Urothelium cell line (cell line): ENCODE measurements at regions not wholly inside any gene's neighbourhood (a gene's known extent, or its start where the extent isn't known, plus 50 kb on each side); places are given as distances from the start of the nearest gene placed in this dataset.
"Not testable (repeated sequence)": the region's sequence is repeated elsewhere in the genome, so short reads cannot be mapped to it uniquely, and the experiment has no call there.

Source experiments
- DNase-seq: peaks from one replicate; pipeline ENCODE4 v3.0.0; 2011; ENCODE audit warnings: low spot score, mixed read lengths
- FAIRE-seq: peaks from 2 replicates; lab custom pipeline; 2011; peaks lifted over from hg19 to GRCh38; lab: Jason Lieb, UNC

GRCh38 chrX:47776292-47777006 lies 60.3 kb upstream of the ZNF81 start:
- FAIRE-seq (no peak), DNase-seq (no peak)

- no peak for DNase-seq
- FAIRE-seq = no peak
These were observed 63.9 kb upstream of the ZNF81 start for GRCh38 chrX:47772764-47773163.

DNA sequence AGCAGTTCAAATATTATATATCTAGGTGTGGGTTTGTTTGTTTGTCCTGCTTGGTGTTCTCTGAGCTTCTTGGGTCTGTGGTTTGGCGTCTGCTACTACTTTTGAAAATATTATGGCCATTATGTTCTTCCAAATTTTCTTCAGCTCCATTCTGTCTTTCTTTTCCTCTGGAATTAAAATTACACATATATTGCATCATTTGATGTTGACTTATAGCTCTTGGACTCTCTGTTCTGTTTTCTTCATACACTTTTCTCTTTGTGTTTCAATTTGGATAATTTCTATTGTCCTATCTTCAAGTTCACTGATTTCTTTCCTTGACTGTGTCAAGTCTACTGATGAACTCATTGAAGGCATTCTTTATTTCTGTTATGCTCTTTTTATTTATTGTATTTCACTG lies 65.2 kb upstream of the ZNF81 start:
- no peak for DNase-seq
- no peak for FAIRE-seq

- FAIRE-seq, DNase-seq: not testable (repeated sequence)
These were observed 73.9 kb upstream of the ZNF81 start for GRCh38 chrX:47762826-47763225.

DNA sequence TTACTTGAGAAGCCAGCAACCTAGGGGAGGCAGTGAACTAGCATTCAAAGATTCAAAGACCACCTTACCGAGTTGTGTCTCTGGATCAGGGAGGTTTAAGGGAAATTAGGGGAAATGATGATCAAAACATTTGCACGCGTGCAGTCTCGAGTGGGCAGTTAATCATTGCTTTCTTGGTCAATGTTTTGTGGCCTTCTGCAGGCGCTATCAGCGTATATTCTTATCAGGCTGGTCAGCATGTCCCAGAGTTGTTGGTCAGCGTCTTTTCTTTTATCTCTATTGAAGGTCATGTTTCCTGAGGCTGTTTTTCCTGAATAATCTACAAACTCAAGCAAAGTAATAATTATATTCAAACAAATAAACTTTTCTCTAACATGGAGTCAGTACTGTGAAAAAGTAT lies 84.0 kb upstream of the ZNF81 start:
- no peak for DNase-seq
- no peak for FAIRE-seq

DNA sequence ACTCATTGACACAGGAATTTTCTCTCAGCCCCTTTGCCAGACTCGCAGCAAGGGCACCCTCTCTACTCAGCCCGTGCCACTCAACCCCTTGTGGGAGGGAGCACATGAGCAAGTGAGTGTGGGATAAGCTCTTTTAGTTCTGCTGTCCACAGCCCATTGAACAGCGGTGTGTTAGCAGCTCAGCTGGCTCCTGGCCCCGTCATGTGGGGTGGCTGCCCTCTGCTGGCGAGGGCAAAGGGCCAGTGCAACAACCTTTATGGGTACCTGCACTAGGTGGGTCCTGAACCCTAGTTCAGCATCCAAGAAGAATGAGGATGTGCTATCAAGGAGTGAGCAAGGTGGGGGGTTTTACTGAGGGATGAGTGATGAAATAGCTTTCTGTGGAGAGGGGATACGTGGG lies 85.0 kb upstream of the ZNF81 start:
- no peak for FAIRE-seq

DNA sequence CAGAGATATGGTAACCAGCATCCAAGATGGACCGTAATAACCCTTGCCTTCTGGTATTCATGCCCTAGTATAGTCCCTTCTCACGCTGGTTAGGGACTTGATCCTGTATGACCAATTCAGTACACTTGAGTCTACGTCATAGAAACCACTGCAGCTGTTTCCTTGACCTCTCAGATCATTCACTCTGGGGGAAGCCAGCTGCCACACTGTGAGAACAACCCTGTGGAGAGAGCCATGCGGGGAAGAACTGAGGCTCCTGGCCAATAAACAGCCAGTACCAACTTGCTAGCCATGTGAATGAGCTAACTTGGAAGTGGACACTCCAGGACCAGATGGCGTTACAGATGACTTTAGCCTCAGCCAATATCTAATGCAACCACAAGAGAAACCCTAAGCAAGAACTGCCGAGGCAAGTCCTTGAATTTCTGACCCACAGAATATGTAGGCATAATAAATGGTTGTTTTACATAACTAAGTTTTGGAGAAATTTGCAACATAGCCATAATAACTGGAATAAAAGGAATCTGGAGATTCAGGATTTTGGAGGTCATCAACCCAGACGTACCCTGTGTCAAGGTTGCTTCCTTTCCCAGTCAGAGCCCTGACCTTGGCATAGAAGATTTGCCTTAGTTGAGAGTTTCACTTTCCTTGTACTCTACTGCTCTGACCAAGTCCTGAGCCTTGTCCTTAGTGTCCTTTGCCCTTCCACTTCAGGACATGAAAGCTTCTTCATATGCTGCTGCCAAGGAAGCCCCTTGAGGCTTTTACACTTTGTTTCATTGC lies 87.3 kb upstream of the ZNF81 start:
- FAIRE-seq = no peak
- DNase-seq = no peak

More for the DNA sequence above, 85.0 kb upstream of the ZNF81 start:
- DNase-seq = peak; percentile 33

GRCh38 chrX:47748576-47748975 lies 88.1 kb upstream of the ZNF81 start:
- DNase-seq (no peak), FAIRE-seq (no peak)

DNA sequence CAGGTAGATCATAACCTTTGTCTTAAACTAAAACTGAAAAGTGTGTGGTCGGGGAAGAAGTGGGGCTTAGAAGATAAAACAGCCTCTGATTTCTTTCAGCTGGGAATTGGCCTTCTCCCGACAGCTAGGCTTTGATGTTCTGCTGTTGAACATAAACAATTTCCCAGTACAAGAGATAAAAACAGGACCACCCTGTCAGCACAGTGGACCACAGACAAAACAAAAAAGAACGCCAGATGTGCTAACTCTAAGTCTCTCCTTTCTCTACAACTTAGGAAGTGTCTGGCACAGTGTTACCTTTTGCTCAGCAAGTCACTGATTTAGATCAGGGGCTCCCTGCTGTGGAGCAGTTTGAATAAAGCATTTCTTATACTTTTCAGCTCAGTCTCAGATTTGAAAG lies 87.5 kb upstream of the UXT start:
- FAIRE-seq (no peak), DNase-seq (no peak)

DNA sequence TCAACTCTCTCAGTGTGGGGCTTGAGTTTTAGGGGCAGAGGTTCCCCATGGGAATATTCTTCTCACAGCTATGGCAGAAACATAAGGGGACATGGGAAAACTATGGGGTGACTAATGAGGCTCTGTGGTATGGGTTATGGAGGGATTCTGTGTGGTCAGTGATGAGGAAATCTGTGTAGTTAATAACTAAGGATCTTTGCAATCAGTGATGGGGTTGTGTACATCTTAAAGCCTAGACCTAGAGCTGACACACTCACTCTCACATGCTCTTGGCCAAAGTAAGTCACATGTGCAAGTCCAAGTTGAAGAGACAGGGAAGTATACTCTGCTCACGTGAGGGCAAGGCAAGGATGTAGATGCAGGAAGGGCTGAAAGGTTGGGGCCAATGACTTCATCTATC lies 86.4 kb upstream of the UXT start:
- no peak for FAIRE-seq
- DNase-seq = no peak

DNA sequence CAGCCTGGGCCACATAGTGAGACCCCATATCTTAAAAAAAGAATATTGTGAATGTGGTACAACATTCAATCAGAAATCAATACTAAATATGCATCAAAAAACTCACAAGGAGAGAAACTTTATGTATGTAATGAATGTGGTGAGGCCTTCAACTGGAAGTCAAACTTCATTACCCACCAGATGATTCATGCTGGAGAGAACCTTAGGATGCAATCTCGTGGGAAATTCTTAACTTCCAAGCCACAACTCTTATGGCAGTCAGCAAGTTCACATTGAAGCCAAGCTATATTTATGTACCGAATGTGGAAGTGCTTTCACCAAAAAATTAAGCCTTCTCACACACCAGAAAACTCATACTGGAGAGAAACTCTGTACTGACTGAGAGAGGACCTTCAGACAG lies 84.5 kb upstream of the UXT start:
- DNase-seq = no peak
- FAIRE-seq = no peak

DNA sequence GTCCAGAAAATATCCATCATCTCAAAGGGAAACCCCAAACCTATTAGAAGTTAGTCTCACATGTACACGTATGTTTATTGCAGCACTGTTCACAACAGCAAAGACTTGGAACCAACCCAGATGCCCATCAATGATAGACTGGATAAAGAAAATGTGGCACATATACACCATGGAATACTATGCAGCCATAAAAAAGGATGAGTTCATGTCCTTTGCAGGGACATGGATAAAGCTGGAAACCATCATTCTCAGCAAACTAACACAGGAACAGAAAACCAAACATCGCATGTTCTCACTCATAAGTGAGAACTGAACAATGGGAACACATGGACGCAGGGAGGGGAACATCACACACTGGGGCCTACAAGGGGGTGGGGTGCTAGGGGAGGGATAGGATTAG lies 79.9 kb upstream of the UXT start:
- not testable (repeated sequence) for DNase-seq, FAIRE-seq

DNA sequence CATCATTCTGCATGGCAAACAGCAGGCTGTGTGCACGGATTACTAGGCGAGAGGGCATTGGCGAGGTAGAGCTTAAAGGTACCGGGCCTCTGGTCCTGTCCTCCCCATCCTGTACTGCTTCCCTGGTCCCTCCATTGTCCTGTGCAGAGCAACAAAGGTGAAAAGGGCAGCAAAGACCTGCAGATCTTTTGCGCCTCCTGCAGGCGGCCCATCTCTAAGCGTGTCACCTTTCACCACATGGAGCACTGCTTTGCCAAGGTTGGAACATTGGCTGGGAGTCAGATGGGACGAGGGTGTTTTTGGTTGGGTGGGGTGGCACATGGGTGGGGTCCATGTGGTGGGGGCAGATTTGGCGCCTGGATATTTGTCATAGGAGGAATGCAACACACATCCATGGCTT lies 64.7 kb upstream of the UXT start:
- DNase-seq (no peak), FAIRE-seq (no peak)

DNA sequence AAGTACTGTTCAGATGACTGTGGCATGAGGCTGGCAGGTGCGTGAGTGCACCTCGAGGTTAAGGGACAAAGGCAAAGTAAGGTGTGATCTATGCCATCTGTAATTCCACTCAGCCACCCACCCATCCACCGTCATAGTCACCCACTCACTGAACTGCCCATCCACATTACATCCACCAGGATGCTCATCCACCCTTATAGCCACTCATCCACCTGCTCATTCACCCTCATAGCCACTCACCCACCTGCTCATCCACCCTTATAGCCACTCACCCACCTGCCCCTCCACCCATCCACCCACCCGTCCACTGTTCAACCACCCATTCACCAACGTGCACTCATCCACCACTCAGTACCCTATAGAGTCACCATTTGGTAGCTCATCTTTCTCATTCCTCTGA lies 64.1 kb upstream of the UXT start:
- no peak for FAIRE-seq

DNA sequence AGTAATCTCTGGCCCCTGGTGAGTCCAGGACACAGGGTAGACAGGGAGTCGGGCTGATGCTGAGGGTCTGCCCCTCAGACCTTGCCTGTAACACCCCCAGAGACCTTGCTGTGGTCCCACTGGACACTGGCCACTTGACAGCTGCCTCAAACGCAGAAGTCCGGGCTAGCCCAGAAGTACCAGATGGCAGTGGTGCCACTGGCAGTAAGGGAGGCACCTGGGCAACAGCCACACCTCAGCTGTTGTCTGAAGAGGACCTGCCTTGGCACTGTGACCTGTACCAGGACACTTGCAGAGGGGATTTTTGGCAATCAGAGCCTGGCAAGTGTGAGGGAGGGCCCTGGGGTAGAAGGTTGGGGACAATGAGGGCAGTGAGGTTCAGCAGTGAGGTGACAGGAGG lies 63.3 kb upstream of the UXT start:
- FAIRE-seq (no peak), DNase-seq (no peak)

More for the DNA sequence above, 64.1 kb upstream of the UXT start:
- no peak for DNase-seq

- not testable (repeated sequence) for FAIRE-seq, DNase-seq
These were observed 56.1 kb upstream of the UXT start for GRCh38 chrX:47715078-47715477.

GRCh38 chrX:47712675-47713074 lies 53.7 kb upstream of the UXT start:
- FAIRE-seq, DNase-seq: not testable (repeated sequence)

- no peak for FAIRE-seq
These were observed 51.3 kb upstream of the UXT start for GRCh38 chrX:47710252-47710651.

More at GRCh38 chrX:47710252-47710651, 51.3 kb upstream of the UXT start:
- DNase-seq = no peak
